Endothelial cell of umbilical vein (primary cell): ENCODE measurements at regions not wholly inside any gene's neighbourhood (a gene's known extent, or its start where the extent isn't known, plus 50 kb on each side); places are given as distances from the start of the nearest gene placed in this dataset.

Experiments used
- BruUV-seq: library from RNA; stranded (reverse); fragments of 400-500 nt; replicated peaks from 2 replicates; lab custom pipeline; 2021; lab: Mats Ljungman, UMichigan
- CTCF ChIA-PET: fragments of 300-600, 350-600 bp; sonication (Branson Sonifier 250); formaldehyde crosslinking; loops from one replicate; lab custom pipeline; 2021; ENCODE audit warnings: antibody characterized with exemption, inconsistent platforms; lab: Charles Lee
- POLR2A ChIA-PET: fragments of 300-600, 350-600 bp; sonication (Branson Sonifier 250); formaldehyde crosslinking; loops from one replicate; lab custom pipeline; 2021; ENCODE audit warnings: antibody characterized with exemption, inconsistent platforms; lab: Charles Lee
- DNase-seq: peaks from one replicate; pipeline ENCODE4 v3.0.0-alpha.2; 2011; ENCODE audit warnings: low read depth, low spot score
- FAIRE-seq: peaks from 2 replicates; lab custom pipeline; 2011; peaks lifted over from hg19 to GRCh38; lab: Jason Lieb, UNC
- H2AFZ ChIP-seq: 2 replicates; pipeline ENCODE4 v1.6.0; 2012; ENCODE audit warnings: low read depth, low read length, control low read depth, inconsistent platforms
- H3K27ac ChIP-seq: 2 replicates; pipeline ENCODE4 v1.5.1; 2011; ENCODE audit warnings: low read depth, mild to moderate bottlenecking, control low read depth, low read length, moderate library complexity; ENCODE audit not compliant: insufficient read depth
- H3K27me3 ChIP-seq, 2 experiments: 2 replicates each; pipeline versions ENCODE4 v1.6.0 to v1.6.1; 2011; ENCODE audit warnings: low read length in 2 of 2, mixed read lengths in 1 of 2; ENCODE audit not compliant: control insufficient read depth in 2 of 2, insufficient read depth in 2 of 2
- H3K36me3 ChIP-seq, 2 experiments: 2 replicates in 1 of 2; 3 replicates in 1 of 2; pipeline ENCODE4 v1.5.1; 2011; ENCODE audit warnings: low read length in 2 of 2, mild to moderate bottlenecking in 1 of 2, moderate library complexity in 1 of 2; ENCODE audit not compliant: control insufficient read depth in 2 of 2, insufficient read depth in 2 of 2; ENCODE audit errors: extremely low read depth in 1 of 2
- H3K4me1 ChIP-seq: 3 replicates; pipeline ENCODE4 v1.5.1; 2011; ENCODE audit warnings: mild to moderate bottlenecking, low read length; ENCODE audit not compliant: control insufficient read depth, insufficient read depth; ENCODE audit errors: extremely low read depth
- H3K4me2 ChIP-seq: 2 replicates; pipeline ENCODE4 v1.6.1; 2011; ENCODE audit warnings: low read length, control low read depth, mixed read lengths; ENCODE audit not compliant: insufficient read depth
- H3K4me3 ChIP-seq, 3 experiments: fragments of 200-600 bp in 1 of 3; sonication (generic), shearing (Covaris generic) in 1 of 3; replicated peaks in 1 of 3; 2 replicates each; pipeline ENCODE4 v1.5.1; 2011 to 2016; ENCODE audit warnings: control low read depth in 3 of 3, low read length in 3 of 3, mild to moderate bottlenecking in 2 of 3, inconsistent platforms in 1 of 3, low read depth in 1 of 3, moderate library complexity in 1 of 3; ENCODE audit not compliant: insufficient read depth in 1 of 3
- H3K79me2 ChIP-seq: 2 replicates; pipeline ENCODE4 v1.6.0; 2012; ENCODE audit warnings: low read length, inconsistent platforms; ENCODE audit not compliant: control insufficient read depth, insufficient read depth
- H3K9ac ChIP-seq: replicated peaks from 2 replicates; pipeline ENCODE3; 2011; ENCODE audit warnings: low read length, control low read depth; ENCODE audit not compliant: insufficient read depth; ENCODE audit errors: extremely low read depth
- H3K9me1 ChIP-seq: replicated peaks from 3 replicates; pipeline ENCODE4 v1.6.0; 2011; ENCODE audit warnings: mild to moderate bottlenecking, low read length; ENCODE audit not compliant: control insufficient read depth, insufficient read depth; ENCODE audit errors: extremely low read depth
- H3K9me3 ChIP-seq: replicated peaks from 2 replicates; pipeline ENCODE4 v1.5.1; 2012; ENCODE audit warnings: low read length, inconsistent platforms; ENCODE audit not compliant: control insufficient read depth, insufficient read depth
- H4K20me1 ChIP-seq: replicated peaks from 2 replicates; pipeline ENCODE3; 2011; ENCODE audit warnings: mild to moderate bottlenecking, low read length; ENCODE audit not compliant: control insufficient read depth, insufficient read depth; ENCODE audit errors: extremely low read depth
- CTCF ChIP-seq, 2 donors: IDR thresholded peaks; 1 replicate in 1 of 2; 2 replicates in 1 of 2; pipeline ENCODE4 v1.5.1; 2011; ENCODE audit warnings: low read length in 2 of 2, mild to moderate bottlenecking in 2 of 2, moderate library complexity in 2 of 2, control low read depth in 1 of 2, inconsistent platforms in 1 of 2, low read depth in 1 of 2; ENCODE audit not compliant: insufficient read depth in 1 of 2; ENCODE audit errors: extremely low read depth in 1 of 2
- EZH2 ChIP-seq: IDR thresholded peaks from 2 replicates; pipeline ENCODE4 v1.6.1; 2012; ENCODE audit warnings: borderline replicate concordance, low read depth, mild to moderate bottlenecking, moderate library complexity, low read length, inconsistent platforms; ENCODE audit not compliant: severe bottlenecking
- FOS ChIP-seq: IDR thresholded peaks from 2 replicates; pipeline ENCODE4 v1.6.1; 2011; ENCODE audit warnings: mild to moderate bottlenecking, low read length, moderate library complexity, borderline replicate concordance; ENCODE audit not compliant: insufficient read depth
- GATA2 ChIP-seq: IDR thresholded peaks from 2 replicates; pipeline ENCODE4 v1.7.0; 2011; ENCODE audit warnings: low read depth, mild to moderate bottlenecking, moderate library complexity, mixed read lengths, low read length; ENCODE audit not compliant: insufficient read length, insufficient read depth
- JUN ChIP-seq: IDR thresholded peaks from 2 replicates; pipeline ENCODE4 v1.6.1; 2011; ENCODE audit warnings: borderline replicate concordance, low read depth; ENCODE audit not compliant: insufficient read length, insufficient read depth
- MAX ChIP-seq: IDR thresholded peaks from 2 replicates; pipeline ENCODE4 v1.6.1; 2011; ENCODE audit not compliant: insufficient read depth, insufficient read length
- MYC ChIP-seq: IDR thresholded peaks from one replicate; pipeline ENCODE4 v1.6.1; 2011; ENCODE audit warnings: mild to moderate bottlenecking, low read depth, low read length
- POLR2A ChIP-seq: IDR thresholded peaks from 2 replicates; pipeline ENCODE4 v1.6.1; 2012; ENCODE audit warnings: low read depth, mild to moderate bottlenecking, control low read depth, low read length
- POLR2AphosphoS5 ChIP-seq: IDR thresholded peaks from 2 replicates; pipeline ENCODE4 v1.6.1; 2012; ENCODE audit warnings: low read depth, mild to moderate bottlenecking, control low read depth, low read length, moderate library complexity; ENCODE audit not compliant: insufficient read depth
- dilution Hi-C: fragments of 300-500 bp; cut with MboI; formaldehyde crosslinking; loops from one replicate; pipeline ENCODE4 v1.15.0; 2019; ENCODE audit warnings: low sequenced_read_pairs; ENCODE audit not compliant: extremely low pct_ligation_motif_present
- intact Hi-C: fragments of 100-400 bp; cut with micrococcal nuclease; formaldehyde crosslinking; loops from one replicate; pipeline ENCODE4 v1.10.0; 2022

GRCh38 chr16:49181791-49182518 lies 99.7 kb downstream of the CBLN1 start:
- intact Hi-C loops (no loop called here), dilution Hi-C loops (no loop called here)
- ChIA-PET CTCF (no interaction called here), POLR2A (no interaction called here)
- no peaks in the 10 kb centered on the region for H3K9me1 ChIP-seq
- TF ChIP-seq EZH2 (no peak), GATA2 (no peak), MAX (no peak), POLR2A (no peak), FOS (no peak), JUN (no peak)
- no peak for FAIRE-seq
- H2AFZ ChIP-seq, result no peak overlapping the region
- H3K4me2 ChIP-seq, result no peak overlapping the region
- H3K9me3 ChIP-seq, result no peaks in the 10 kb centered on the region
- DNase-seq, result no peak
- no peak overlapping the region for H3K27ac ChIP-seq
- H3K4me1 ChIP-seq, result no peaks in the 10 kb centered on the region
- no peaks in the 10 kb centered on the region for H4K20me1 ChIP-seq
- no peaks in the 10 kb centered on the region for H3K79me2 ChIP-seq
- H3K4me3 ChIP-seq, result no peak overlapping the region
- no peaks in the 10 kb centered on the region for H3K27me3 ChIP-seq
- H3K36me3 ChIP-seq, result no peaks in the 10 kb centered on the region
- no TSS peak for BruUV-seq
- H3K9ac ChIP-seq, result no peak overlapping the region

GRCh38 chr16:49179714-49180330 lies 101.8 kb downstream of the CBLN1 start:
- H4K20me1 ChIP-seq, result no peaks in the 10 kb centered on the region
- H3K36me3 ChIP-seq, result no peaks in the 10 kb centered on the region
- intact Hi-C loops, result no loop called here
- no peak for DNase-seq
- no peaks in the 10 kb centered on the region for H3K9me1 ChIP-seq
- FAIRE-seq, result no peak
- TF ChIP-seq MYC, result no peak
- no peak for TF ChIP-seq GATA2
- no peak for TF ChIP-seq MAX
- TF ChIP-seq FOS, result no peak
- no peak for TF ChIP-seq CTCF (IDR thresholded peaks at IDR 0.05; ENCODE audit: extremely low read depth in 1 of 2, insufficient read depth in 1 of 2, low read depth in 1 of 2, low read length in 2 of 2)
- TF ChIP-seq POLR2AphosphoS5, result no peak
- TF ChIP-seq JUN, result no peak
- no peak for TF ChIP-seq POLR2A
- no peak for TF ChIP-seq EZH2
- H3K27ac ChIP-seq, result no peak overlapping the region
- no peak overlapping the region for H3K9ac ChIP-seq
- no peaks in the 10 kb centered on the region for H3K9me3 ChIP-seq
- BruUV-seq, result no TSS peak
- H2AFZ ChIP-seq, result no peak overlapping the region
- no peaks in the 10 kb centered on the region for H3K4me1 ChIP-seq
- H3K4me3 ChIP-seq, result no peak overlapping the region
- dilution Hi-C loops, result no loop called here
- no peaks in the 10 kb centered on the region for H3K79me2 ChIP-seq
- no peaks in the 10 kb centered on the region for H3K27me3 ChIP-seq
- POLR2A ChIA-PET, result no interaction called here
- CTCF ChIA-PET, result no interaction called here
- no peak overlapping the region for H3K4me2 ChIP-seq
